Pancreas (tissue), 10 donors: ENCODE measurements at regions not wholly inside any gene's neighbourhood (a gene's known extent, or its start where the extent isn't known, plus 50 kb on each side); places are given as distances from the start of the nearest gene placed in this dataset.

Experiments used
- ATAC-seq, 4 donors: fragments of 200-7000 bp; cut with Tn5 transposase; one replicate each; pipeline versions ENCODE4 v1.8.0 to v1.9.1; 2020; ENCODE audit warnings: mild to moderate bottlenecking in 4 of 4, moderate library complexity in 4 of 4
- DNase-seq, 6 donors: peaks; one replicate each; pipeline ENCODE4 v3.0.0-alpha.2; 2020
- FAIRE-seq: peaks from 2 replicates; lab custom pipeline; 2012; peaks lifted over from hg19 to GRCh38; lab: Jason Lieb, UNC
- H3K27ac ChIP-seq, 4 donors: fragments of 200-600 bp; sonication (generic); 1 replicate in 3 of 4; 2 replicates in 1 of 4; pipeline versions ENCODE4 v1.5.0 to v1.8.0; 2020
- H3K27me3 ChIP-seq, 4 donors: fragments of 200-600 bp; one replicate each; pipeline ENCODE4 v1.8.0; 2021
- H3K36me3 ChIP-seq, 3 donors: fragments of 200-600 bp; sonication (generic) in 1 of 3; one replicate each; pipeline versions ENCODE4 v1.5.0 to v1.8.0; 2020 to 2021
- H3K4me1 ChIP-seq, 3 donors: fragments of 200-600 bp; one replicate each; pipeline ENCODE4 v1.8.0; 2021
- H3K4me3 ChIP-seq, 4 donors: fragments of 200-600 bp; sonication (generic) in 2 of 4; one replicate each; pipeline versions ENCODE4 v1.5.0 to v1.8.0; 2020 to 2021
- H3K9me3 ChIP-seq, 4 donors: fragments of 200-600 bp; one replicate each; pipeline ENCODE4 v1.8.0; 2021
- CTCF ChIP-seq, 4 donors: fragments of 200-600 bp; sonication (generic) in 3 of 4; IDR thresholded peaks; one replicate each; pipeline versions ENCODE4 v1.5.0 to v1.8.0; 2021; ENCODE audit warnings: antibody characterized with exemption in 4 of 4
- WGBS, 2 donors: extraction: QIAGEN DNeasy Blood & Tissue Kit; methylation state at CpG; one replicate each; pipeline ENCODE4 v1.1.7; 2013; 5-methylcytosine and 5-hydroxymethylcytosine counted together
- intact Hi-C, 3 donors: fragments of 100-400 bp; cut with DNase I; formaldehyde crosslinking; loops; one replicate each; pipeline versions ENCODE4 v1.11.1 to v1.14.2; 2022
- donor health status: healthy with polysubstance abuse.
- donor health status: DM: no; HTN: no; CAD: no; lungs with moderate emphysema.
- donor health status: DM: no; HTN: no; CAD: no.
- donor health status: control.
- donor health status: control.
- donor health status: Bipolar disorder and iron deficiency.
- donor health status: DM: yes; HTN: yes; CAD: no.
- donor health status: DM: no; HTN: no; CAD: no.
- donor health status: DM: no; HTN: no; CAD: no.
- donor health status: DM: yes; HTN: yes; CAD: no.

GRCh38 chr3:166453478-166453877, 616.3 kb upstream of the BCHE start:
- intact Hi-C loops: no loop called here
- H3K4me1 ChIP-seq: no peaks in the 10 kb centered on the region
- WGBS, 2 donors: 4 to 10% methylated on average over 1 of the region's 1 CpG
- H3K4me3 ChIP-seq: no peak overlapping the region
- FAIRE-seq (no peak), ATAC-seq (peak in 3 of 4 donors; percentile 51 to 77 (median 52)), DNase-seq (no peak)
- no peak overlapping the region for H3K27ac ChIP-seq
- no peak for TF ChIP-seq CTCF (IDR thresholded peaks at IDR 0.05)
- H3K9me3 ChIP-seq: no peaks in the 10 kb centered on the region
- no peaks in the 10 kb centered on the region for H3K27me3 ChIP-seq
- H3K36me3 ChIP-seq: no peaks in the 10 kb centered on the region

GRCh38 chr3:166451997-166452396, 614.8 kb upstream of the BCHE start:
- no peaks in the 10 kb centered on the region for H3K36me3 ChIP-seq
- TF ChIP-seq CTCF (IDR thresholded peaks at IDR 0.05): no peak
- DNase-seq: no peak
- WGBS, 2 donors: 91 to 93% methylated on average over 1 of the region's 1 CpG
- no peak for ATAC-seq
- H3K27me3 ChIP-seq: no peaks in the 10 kb centered on the region
- peaks cover 0 to 7% (median under 1%) of the 10 kb centered on the region in 3 donors for H3K4me1 ChIP-seq
- H3K4me3 ChIP-seq: no peak overlapping the region
- intact Hi-C loops: no loop called here
- no peak overlapping the region for H3K27ac ChIP-seq
- H3K9me3 ChIP-seq: no peaks in the 10 kb centered on the region
- FAIRE-seq: no peak

- no peaks in the 10 kb centered on the region for H3K9me3 ChIP-seq
- no peak for TF ChIP-seq CTCF (IDR thresholded peaks at IDR 0.05)
- H3K27ac ChIP-seq: no peak overlapping the region
- DNase-seq (no peak), FAIRE-seq (no peak), ATAC-seq (peak in 2 of 4 donors; percentile 39 to 54)
- H3K4me1 ChIP-seq: peaks cover 0 to 7% (median 3%) of the 10 kb centered on the region in 3 donors
- H3K4me3 ChIP-seq: no peak overlapping the region
- 28% methylated on average over 3 of the region's 3 CpGs for WGBS, 2 donors
- no peaks in the 10 kb centered on the region for H3K27me3 ChIP-seq
- no peaks in the 10 kb centered on the region for H3K36me3 ChIP-seq
- intact Hi-C loops: no loop called here
These were observed 610.3 kb upstream of the BCHE start for GRCh38 chr3:166447513-166447912.

- Histone ChIP-seq H3K27me3 (no peaks in the 10 kb centered on the region), H3K4me1 (peaks cover 0 to 7% (median 3%) of the 10 kb centered on the region in 3 donors), H3K27ac (no peak overlapping the region), H3K4me3 (no peak overlapping the region), H3K36me3 (no peaks in the 10 kb centered on the region), H3K9me3 (no peaks in the 10 kb centered on the region)
- 33 to 44% methylated on average over 3 of the region's 3 CpGs for WGBS, 2 donors
- peak in 2 of 4 donors; percentile 51 to 70 for ATAC-seq
- no peak for FAIRE-seq
- no peak for DNase-seq
- TF ChIP-seq CTCF (IDR thresholded peaks at IDR 0.05): no peak
- intact Hi-C loops: no loop called here
These were observed 609.8 kb upstream of the BCHE start for GRCh38 chr3:166446986-166447385.

- ATAC-seq (no peak), DNase-seq (no peak), FAIRE-seq (no peak)
- no peak for TF ChIP-seq CTCF (IDR thresholded peaks at IDR 0.05)
- intact Hi-C loops: no loop called here
- peaks cover 0 to 7% (median 3%) of the 10 kb centered on the region in 3 donors for H3K4me1 ChIP-seq
- no peak overlapping the region for H3K4me3 ChIP-seq
- H3K36me3 ChIP-seq: no peaks in the 10 kb centered on the region
- no peak overlapping the region for H3K27ac ChIP-seq
- no peaks in the 10 kb centered on the region for H3K27me3 ChIP-seq
- no peaks in the 10 kb centered on the region for H3K9me3 ChIP-seq
These were observed 609.1 kb upstream of the BCHE start for GRCh38 chr3:166446291-166446690.
